ENCODE measurements at regions not wholly inside any gene's neighbourhood (a gene's known extent, or its start where the extent isn't known, plus 50 kb on each side); places are given as distances from the start of the nearest gene placed in this dataset.

- TF ChIP-seq CTCF (IDR thresholded peaks at IDR 0.05) (no peak), POLR2A (IDR thresholded peaks at IDR 0.05) (no peak)
Measured at GRCh38 chr10:51008346-51008745, 65.9 kb upstream of the PRKG1 start.

All from body of pancreas (tissue), 4 donors.